ENCODE measurements at regions not wholly inside any gene's neighbourhood (a gene's known extent, or its start where the extent isn't known, plus 50 kb on each side); places are given as distances from the start of the nearest gene placed in this dataset.
A peak's percentile ranks its signal among the peaks of the same experiment; 100 is the strongest.

DNA sequence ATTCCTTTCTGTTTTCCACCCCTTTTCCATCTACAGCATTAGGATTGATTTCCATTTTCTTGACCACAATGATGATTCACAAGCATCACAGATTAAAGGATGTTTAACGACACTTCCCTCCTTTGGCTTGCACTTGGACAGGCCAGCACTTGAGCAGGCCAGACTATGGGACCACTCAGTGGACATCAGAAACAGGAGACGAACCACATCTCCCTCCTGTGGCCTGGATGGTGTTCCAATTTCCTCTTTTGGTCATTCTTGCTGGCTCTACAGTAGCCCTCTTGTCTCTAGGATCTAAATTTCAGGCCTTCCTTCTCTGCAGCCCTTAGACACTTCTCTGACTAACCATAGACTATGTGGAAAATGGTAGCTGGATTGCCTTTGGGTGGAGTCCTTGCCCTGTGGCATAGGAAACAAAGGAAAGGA, 78.8 kb upstream of the BOC start:
- intact Hi-C loops (cut with DNase I): loop anchor here (10.0 kb wide), 1 partner anchor 152 kb away; no protein-coding TSS in a partner anchor
- Histone ChIP-seq H3K9me3 (ENCODE audit: control insufficient read depth in 2 of 3, insufficient read depth in 1 of 3, low read length in 3 of 3) (no peaks in the 10 kb centered on the region), H3K4me3 (ENCODE audit: low read length in 3 of 3) (no peak overlapping the region), H3K36me3 (ENCODE audit: control insufficient read depth in 2 of 3, insufficient read depth in 3 of 3, low read length in 3 of 3) (no peaks in the 10 kb centered on the region), H3K27ac (ENCODE audit: low read depth in 2 of 2, low read length in 2 of 2) (no peak overlapping the region), H3K27me3 (ENCODE audit: control insufficient read depth, insufficient read depth, low read length) (no peaks in the 10 kb centered on the region), H3K4me1 (ENCODE audit: control insufficient read depth in 2 of 3, insufficient read depth in 2 of 3, low read depth in 1 of 3, low read length in 3 of 3) (no peaks in the 10 kb centered on the region), H3K9ac (ENCODE audit: low read length in 3 of 3) (no peak overlapping the region)
- FAIRE-seq (no peak), DNase-seq (no peak)
- TF ChIP-seq, protein P1, sequence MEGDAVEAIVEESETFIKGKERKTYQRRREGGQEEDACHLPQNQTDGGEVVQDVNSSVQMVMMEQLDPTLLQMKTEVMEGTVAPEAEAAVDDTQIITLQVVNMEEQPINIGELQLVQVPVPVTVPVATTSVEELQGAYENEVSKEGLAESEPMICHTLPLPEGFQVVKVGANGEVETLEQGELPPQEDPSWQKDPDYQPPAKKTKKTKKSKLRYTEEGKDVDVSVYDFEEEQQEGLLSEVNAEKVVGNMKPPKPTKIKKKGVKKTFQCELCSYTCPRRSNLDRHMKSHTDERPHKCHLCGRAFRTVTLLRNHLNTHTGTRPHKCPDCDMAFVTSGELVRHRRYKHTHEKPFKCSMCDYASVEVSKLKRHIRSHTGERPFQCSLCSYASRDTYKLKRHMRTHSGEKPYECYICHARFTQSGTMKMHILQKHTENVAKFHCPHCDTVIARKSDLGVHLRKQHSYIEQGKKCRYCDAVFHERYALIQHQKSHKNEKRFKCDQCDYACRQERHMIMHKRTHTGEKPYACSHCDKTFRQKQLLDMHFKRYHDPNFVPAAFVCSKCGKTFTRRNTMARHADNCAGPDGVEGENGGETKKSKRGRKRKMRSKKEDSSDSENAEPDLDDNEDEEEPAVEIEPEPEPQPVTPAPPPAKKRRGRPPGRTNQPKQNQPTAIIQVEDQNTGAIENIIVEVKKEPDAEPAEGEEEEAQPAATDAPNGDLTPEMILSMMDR (IDR thresholded peaks at IDR 0.05; ENCODE audit: borderline replicate concordance, extremely low read depth, insufficient read depth): no peak

DNA sequence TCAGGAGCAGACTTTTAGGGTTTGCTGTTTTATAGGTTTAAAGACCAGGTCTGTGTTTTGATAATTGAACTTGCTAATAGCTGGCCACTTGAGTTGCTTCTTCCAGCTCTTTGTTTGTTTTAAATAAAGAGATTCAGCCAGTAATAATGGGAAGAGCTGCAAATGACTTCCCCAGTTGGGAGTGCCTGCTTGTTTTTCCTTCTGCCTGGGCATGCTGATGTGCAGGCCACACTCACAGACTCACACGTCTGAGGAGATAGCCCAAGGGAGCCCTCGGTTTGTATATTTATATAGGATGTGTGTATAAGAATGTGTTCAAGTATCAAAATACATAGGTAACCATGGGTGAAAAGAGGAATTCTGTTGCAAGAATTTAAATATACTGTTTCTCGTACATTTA, 78.2 kb upstream of the BOC start:
- no peaks in the 10 kb centered on the region for H3K4me1 ChIP-seq (ENCODE audit: control insufficient read depth in 2 of 3, insufficient read depth in 2 of 3, low read depth in 1 of 3, low read length in 3 of 3)

DNA sequence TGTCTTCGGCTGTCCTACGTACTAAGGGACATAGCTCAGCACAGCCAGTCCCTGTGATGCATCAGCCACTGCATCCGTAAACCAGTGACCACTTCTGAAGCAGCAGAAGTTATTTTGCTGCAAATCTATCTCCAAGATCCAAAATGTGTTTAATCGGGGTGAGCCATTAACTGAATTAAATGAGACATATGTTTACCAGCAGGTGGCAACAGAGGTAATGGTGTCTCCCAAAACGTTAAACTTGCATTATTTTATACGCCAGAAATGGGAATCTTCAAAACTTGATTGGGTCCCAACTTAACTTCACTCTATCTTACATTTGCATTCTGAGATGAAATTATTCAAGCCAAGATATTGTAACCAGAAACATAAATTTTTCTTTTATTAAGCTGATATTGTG, 75.3 kb upstream of the BOC start:
- H3K27ac ChIP-seq (ENCODE audit: low read depth in 2 of 2, low read length in 2 of 2): no peak overlapping the region
- DNase-seq: peak in 1 of 5 donors; percentile 64
- no peak overlapping the region for H3K4me3 ChIP-seq (ENCODE audit: low read length in 3 of 3)
- no peaks in the 10 kb centered on the region for H3K27me3 ChIP-seq (ENCODE audit: control insufficient read depth, insufficient read depth, low read length)
- intact Hi-C loops (cut with DNase I): loop anchor here (10.0 kb wide), 1 partner anchor 149 kb away; no protein-coding TSS in a partner anchor
- H3K4me1 ChIP-seq (ENCODE audit: control insufficient read depth in 2 of 3, insufficient read depth in 2 of 3, low read depth in 1 of 3, low read length in 3 of 3): no peaks in the 10 kb centered on the region
- H3K9me3 ChIP-seq (ENCODE audit: control insufficient read depth in 2 of 3, insufficient read depth in 1 of 3, low read length in 3 of 3): no peaks in the 10 kb centered on the region
- H3K9ac ChIP-seq (ENCODE audit: low read length in 3 of 3): no peak overlapping the region
- TF ChIP-seq, protein P1 (IDR thresholded peaks at IDR 0.05; ENCODE audit: borderline replicate concordance, extremely low read depth, insufficient read depth): peak; percentile 65
- FAIRE-seq: peak; percentile 81
- no peaks in the 10 kb centered on the region for H3K36me3 ChIP-seq (ENCODE audit: control insufficient read depth in 2 of 3, insufficient read depth in 3 of 3, low read length in 3 of 3)

More for the DNA sequence above, 78.2 kb upstream of the BOC start:
- no peak overlapping the region for H3K27ac ChIP-seq (ENCODE audit: low read depth in 2 of 2, low read length in 2 of 2)
- H3K27me3 ChIP-seq (ENCODE audit: control insufficient read depth, insufficient read depth, low read length): no peaks in the 10 kb centered on the region
- H3K4me3 ChIP-seq (ENCODE audit: low read length in 3 of 3): no peak overlapping the region
- intact Hi-C loops (cut with DNase I): loop anchor here (10.0 kb wide), 1 partner anchor 152 kb away; no protein-coding TSS in a partner anchor
- no peak overlapping the region for H3K9ac ChIP-seq (ENCODE audit: low read length in 3 of 3)
- DNase-seq: no peak
- TF ChIP-seq, protein P1 (IDR thresholded peaks at IDR 0.05; ENCODE audit: borderline replicate concordance, extremely low read depth, insufficient read depth): no peak
- no peaks in the 10 kb centered on the region for H3K9me3 ChIP-seq (ENCODE audit: control insufficient read depth in 2 of 3, insufficient read depth in 1 of 3, low read length in 3 of 3)
- no peaks in the 10 kb centered on the region for H3K36me3 ChIP-seq (ENCODE audit: control insufficient read depth in 2 of 3, insufficient read depth in 3 of 3, low read length in 3 of 3)
- FAIRE-seq: no peak

DNA sequence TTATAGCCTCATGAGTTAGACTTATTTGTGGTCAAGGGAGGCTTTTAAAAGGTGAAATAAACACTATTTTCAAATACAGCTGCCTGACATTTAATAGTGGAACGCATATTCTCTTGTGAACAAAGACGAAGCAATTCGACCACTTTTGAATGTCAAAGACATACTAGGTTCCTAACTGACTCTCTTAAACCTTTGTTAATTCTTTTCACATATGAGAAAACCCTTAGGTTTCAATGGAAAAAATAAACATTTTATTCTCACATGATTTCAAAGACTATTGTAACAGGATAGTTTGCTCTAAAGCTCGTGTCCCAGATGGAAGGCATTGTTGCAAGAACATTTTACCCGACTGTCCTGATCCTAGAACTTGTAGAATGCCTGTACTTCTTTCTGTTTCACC, 74.8 kb upstream of the BOC start:
- no peak for FAIRE-seq
- Histone ChIP-seq H3K36me3 (ENCODE audit: control insufficient read depth in 2 of 3, insufficient read depth in 3 of 3, low read length in 3 of 3) (no peaks in the 10 kb centered on the region), H3K9me3 (ENCODE audit: control insufficient read depth in 2 of 3, insufficient read depth in 1 of 3, low read length in 3 of 3) (no peaks in the 10 kb centered on the region), H3K4me1 (ENCODE audit: control insufficient read depth in 2 of 3, insufficient read depth in 2 of 3, low read depth in 1 of 3, low read length in 3 of 3) (no peaks in the 10 kb centered on the region), H3K27me3 (ENCODE audit: control insufficient read depth, insufficient read depth, low read length) (no peaks in the 10 kb centered on the region), H3K27ac (ENCODE audit: low read depth in 2 of 2, low read length in 2 of 2) (no peak overlapping the region), H3K9ac (ENCODE audit: low read length in 3 of 3) (no peak overlapping the region), H3K4me3 (ENCODE audit: low read length in 3 of 3) (no peak overlapping the region)
- intact Hi-C loops (cut with DNase I): loop anchor here (10.0 kb wide), 1 partner anchor 148 kb away; no protein-coding TSS in a partner anchor
- TF ChIP-seq, protein P1 (IDR thresholded peaks at IDR 0.05; ENCODE audit: borderline replicate concordance, extremely low read depth, insufficient read depth): no peak
- no peak for DNase-seq
